ENCODE measurements at regions not wholly inside any gene's neighbourhood (a gene's known extent, or its start where the extent isn't known, plus 50 kb on each side); places are given as distances from the start of the nearest gene placed in this dataset.
"Not testable (repeated sequence)": the region's sequence is repeated elsewhere in the genome, so short reads cannot be mapped to it uniquely, and the experiment has no call there.

DNA sequence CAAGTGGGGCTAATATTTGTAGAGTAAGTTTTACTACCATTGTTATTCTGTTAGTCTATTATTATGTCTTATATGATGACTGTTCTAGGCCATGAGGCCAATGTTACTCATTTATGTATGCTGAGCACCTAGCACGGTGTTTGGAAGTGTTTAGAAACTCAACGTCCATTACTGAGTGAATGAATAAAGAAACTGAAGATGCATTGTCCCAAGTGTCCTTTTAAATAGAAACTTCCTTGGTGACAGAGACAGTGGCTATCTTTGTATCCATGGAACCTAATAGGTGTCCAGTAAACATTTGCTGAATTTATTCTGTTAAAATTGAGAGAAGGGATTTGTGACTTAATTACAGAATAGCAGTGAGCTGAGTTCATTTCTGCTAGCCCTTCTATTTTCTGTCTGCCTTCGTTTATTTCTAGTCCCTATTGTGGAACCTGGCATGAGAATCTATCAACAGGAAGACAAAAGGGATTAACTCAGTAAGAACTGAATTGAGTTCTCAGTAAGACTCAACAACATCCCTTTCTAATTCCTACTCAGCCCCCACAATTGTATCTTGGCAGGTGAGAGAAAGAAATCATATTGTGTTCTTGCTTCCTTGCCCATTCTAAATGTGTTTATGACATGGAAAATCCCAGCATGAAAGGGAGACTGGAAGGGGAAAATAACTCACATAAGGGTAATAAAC lies 246.6 kb upstream of the LRRC3B start:
- DNase-seq (ENCODE audit: low read depth), result no peak

DNA sequence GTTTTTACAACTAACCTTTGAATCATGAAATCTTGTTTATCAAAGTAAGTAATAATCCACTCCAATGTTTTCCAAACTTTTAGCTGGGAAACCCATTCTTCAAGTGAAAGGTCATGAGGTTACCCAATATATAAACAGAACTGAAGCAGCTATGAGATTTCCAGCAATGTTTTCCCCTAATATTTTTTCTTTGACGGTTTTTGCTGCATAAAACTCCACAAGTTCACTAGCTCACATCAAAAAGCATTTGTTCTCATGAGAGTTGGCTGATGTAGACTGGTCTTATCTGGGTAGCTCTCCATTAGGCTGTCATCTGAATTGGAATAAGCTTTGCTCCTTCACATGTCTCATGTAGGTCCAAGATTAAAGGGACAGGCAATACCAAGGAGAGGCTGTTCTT lies 241.2 kb upstream of the LRRC3B start:
- DNase-seq (ENCODE audit: low read depth), result no peak

DNA sequence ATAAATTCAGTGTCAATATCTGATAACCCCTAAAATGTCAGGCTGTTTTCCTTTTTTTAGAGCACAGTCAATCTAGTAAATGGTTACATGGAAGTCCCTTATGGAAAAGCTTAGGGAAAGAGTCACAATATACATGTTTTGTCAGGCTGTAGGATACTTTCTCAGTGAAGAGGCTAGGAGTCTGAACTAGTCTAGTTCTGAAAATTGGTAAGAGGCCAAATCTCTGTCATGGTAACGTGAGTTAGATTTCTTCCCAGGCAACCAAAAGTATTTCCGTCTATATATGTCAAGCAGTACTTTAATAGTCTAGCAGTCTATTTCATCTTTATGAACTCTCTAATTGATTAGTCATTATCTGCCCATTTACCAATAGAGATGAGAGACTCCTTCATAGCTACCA lies 215.9 kb upstream of the LRRC3B start:
- no peak for DNase-seq (ENCODE audit: low read depth)

GRCh38 chr3:26418553-26418952 lies 204.0 kb upstream of the LRRC3B start:
- DNase-seq (ENCODE audit: low read depth), result no peak

DNA sequence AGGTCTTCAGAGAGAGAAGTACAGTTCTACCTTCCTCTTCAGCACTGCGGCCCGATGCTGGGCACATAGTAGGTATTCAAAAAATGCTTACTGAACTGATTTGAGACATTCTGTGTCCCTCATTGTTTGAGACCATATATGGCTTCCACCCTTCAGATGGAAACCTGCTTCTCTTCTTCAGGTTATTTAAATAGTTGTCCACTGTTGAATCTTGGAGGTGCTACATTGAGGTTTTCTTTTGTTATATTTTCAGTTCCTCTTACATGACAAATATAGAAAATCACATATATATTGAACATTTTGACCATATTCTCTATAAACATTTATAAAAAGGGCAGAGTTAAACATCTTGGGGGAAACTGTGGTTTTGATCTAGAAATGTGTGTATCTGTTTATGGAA lies 200.2 kb upstream of the LRRC3B start:
- DNase-seq (ENCODE audit: low read depth), result no peak

- DNase-seq (ENCODE audit: low read depth), result no peak
These were observed 197.5 kb upstream of the LRRC3B start for GRCh38 chr3:26425076-26425475.

- DNase-seq (ENCODE audit: low read depth), result no peak
These were observed 193.6 kb upstream of the LRRC3B start for GRCh38 chr3:26428992-26429391.

GRCh38 chr3:26437678-26438077 lies 184.9 kb upstream of the LRRC3B start:
- peak; percentile 86 for DNase-seq (ENCODE audit: low read depth)

DNA sequence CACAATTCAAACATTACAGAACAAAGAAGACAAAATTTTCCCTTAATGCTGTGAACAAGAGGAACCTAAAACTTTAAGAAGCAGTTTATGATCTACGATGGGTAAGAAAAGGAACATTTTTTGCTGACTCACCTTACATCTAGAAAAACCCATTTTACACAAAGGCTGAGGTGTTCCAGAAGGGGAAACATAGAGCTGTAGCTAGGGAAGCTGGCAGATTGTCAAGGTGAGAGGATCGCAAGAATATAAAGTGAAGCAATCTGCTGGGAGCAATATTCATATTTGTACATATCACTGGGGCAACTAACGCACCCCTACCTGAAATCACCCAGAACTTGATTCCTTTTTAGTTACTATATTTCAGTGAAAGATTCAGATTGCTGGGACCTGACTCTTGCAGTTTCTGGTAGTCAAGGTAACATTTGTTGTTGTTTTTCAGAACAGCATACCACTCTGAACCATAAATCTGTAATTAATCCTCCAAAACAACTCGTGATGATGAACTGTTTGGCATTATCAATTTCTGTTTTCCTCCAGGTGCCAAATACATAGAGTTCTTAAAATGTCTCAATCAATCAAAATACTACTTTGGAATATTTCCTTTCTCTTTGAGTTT lies 184.1 kb upstream of the LRRC3B start:
- DNase-seq (ENCODE audit: low read depth), result peak; percentile 8

- no peak for DNase-seq (ENCODE audit: low read depth)
These were observed 183.3 kb upstream of the LRRC3B start for GRCh38 chr3:26438981-26439884.

DNA sequence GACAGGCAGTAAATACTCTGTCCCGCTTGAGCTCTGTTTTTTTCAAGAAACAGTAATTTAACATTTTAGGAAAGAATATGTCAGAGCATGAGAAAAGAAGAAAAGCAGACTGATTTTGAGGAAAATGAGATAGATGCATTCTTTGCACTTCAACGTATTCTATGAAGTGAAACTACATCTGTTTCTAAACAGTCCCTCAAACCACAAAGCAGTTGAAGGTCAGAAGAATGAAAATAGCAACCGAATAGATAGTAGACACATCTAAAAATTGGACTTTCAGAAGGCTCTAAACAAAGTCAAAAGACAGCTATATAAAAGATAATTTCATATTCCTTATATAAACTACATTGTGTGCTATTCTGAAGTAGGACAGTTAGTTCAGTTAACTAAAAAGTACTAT lies 172.6 kb upstream of the LRRC3B start:
- DNase-seq (ENCODE audit: low read depth), result no peak

GRCh38 chr3:26452363-26452762 lies 170.2 kb upstream of the LRRC3B start:
- no peak for DNase-seq (ENCODE audit: low read depth)

- no peak for DNase-seq (ENCODE audit: low read depth)
These were observed 161.6 kb upstream of the LRRC3B start for GRCh38 chr3:26460985-26461384.

DNA sequence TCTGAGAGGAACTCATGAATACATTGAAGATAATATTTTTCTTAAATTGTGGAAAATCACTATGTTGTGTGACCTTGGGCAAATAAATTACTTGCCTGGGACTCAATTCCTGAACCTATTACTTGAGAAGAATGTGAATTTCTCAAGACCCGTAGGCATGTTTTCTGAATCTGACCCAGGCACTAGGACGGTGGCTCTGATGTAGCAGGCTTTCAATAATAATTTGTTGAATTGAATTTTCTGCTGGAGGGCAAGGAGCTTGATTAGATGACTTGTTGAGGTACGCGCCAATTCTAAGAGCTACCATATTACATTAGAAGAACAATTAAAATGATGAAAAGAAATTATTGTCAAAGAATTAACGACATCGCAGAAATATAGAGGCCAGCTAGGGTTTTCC lies 150.2 kb upstream of the LRRC3B start:
- DNase-seq (ENCODE audit: low read depth), result no peak

- no peak for DNase-seq (ENCODE audit: low read depth)
These were observed 147.9 kb upstream of the LRRC3B start for GRCh38 chr3:26474706-26475105.

GRCh38 chr3:26480377-26480776 lies 142.2 kb upstream of the LRRC3B start:
- DNase-seq (ENCODE audit: low read depth), result no peak

DNA sequence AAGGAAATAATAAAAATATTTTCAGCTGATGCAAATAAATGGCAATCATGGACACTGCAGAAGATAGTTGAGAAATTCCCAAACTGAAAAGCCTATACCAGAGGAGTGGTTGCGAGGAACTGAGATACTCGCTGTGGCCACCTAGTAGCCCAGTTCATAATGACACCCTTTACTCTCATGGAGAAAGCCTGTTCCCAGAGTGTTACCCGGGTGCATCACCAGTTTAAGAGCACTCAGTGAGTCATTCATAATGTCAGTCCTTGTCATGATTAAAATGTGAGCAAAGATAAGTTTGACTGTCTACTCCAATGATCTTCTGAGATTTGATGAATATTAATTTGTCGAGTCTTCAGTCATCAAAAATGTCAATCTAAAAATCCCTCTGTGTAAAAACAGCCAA lies 138.4 kb upstream of the LRRC3B start:
- DNase-seq (ENCODE audit: low read depth), result peak; percentile 25

- DNase-seq (ENCODE audit: low read depth), result no peak
These were observed 124.3 kb upstream of the LRRC3B start for GRCh38 chr3:26498271-26498670.

DNA sequence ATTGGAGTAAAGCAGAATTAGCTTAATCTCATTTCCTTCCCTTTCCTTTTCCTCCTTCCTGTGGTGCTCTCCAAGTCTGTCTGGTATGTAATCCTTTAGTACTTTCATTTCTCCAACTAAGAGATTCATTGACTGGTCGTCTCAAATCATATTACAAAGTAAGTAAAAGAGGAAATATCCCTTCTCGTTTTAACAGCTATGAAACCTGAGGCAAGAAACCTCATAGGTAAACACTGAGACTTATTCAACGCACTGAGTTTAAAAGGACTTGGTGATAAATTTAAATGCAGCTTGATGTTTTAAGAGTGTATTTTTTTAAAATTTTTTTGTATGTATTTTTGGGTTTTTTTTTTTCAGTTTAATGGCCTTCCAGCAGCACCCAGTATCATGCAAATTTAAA lies 117.2 kb upstream of the LRRC3B start:
- no peak for DNase-seq (ENCODE audit: low read depth)

GRCh38 chr3:26514445-26515029 lies 108.0 kb upstream of the LRRC3B start:
- DNase-seq (ENCODE audit: low read depth), result not testable (repeated sequence)

DNA sequence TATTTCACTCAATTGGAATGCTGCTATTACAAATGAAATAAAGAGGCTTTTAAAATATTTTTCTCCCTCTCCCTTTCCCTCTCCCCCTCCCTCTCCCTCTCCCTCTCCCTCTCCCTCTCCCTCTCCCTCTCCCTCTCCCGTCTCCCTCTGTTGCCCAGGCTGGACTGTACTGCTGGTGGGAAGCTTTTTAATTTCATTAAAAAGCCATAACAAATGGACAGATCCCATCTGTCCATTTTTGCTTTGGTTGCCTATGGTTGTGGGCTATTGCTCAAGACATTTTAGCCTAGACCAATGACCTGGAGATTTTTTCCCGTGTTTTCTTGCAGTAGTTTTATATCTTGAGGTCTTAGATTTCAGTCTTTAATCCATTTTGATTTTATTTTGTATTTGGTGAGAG lies 107.2 kb upstream of the LRRC3B start:
- no peak for DNase-seq (ENCODE audit: low read depth)

DNA sequence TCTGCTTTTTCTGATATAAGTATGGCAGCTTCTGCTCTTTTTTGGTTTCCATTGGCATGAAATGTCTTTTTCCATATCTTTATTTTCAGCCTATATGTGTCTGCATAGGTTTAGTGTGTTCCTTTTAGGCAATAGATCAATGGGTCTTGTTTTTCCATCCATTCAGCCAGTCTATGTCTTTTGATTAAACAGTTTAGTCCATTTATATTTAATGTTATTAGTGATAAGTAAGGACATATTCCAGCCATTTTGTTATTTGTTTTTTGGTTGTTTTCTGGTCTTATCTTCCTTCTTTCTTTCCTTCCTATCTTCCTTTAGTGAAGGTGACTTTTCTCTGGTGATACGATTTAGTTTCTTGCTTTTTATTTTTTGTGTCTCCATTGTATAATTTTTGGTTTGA lies 101.3 kb upstream of the LRRC3B start:
- DNase-seq (ENCODE audit: low read depth), result no peak

- no peak for DNase-seq (ENCODE audit: low read depth)
These were observed 99.7 kb upstream of the LRRC3B start for GRCh38 chr3:26522919-26523318.

Measured in ELR (cell line).